ENCODE measurements at regions not wholly inside any gene's neighbourhood (a gene's known extent, or its start where the extent isn't known, plus 50 kb on each side); places are given as distances from the start of the nearest gene placed in this dataset.

GRCh38 chr2:216916956-216917650 is 57.2 kb upstream of the TNP1 start:
- DNase-seq = no peak

GRCh38 chr2:216915557-216916150 is 55.8 kb upstream of the TNP1 start:
- DNase-seq = no peak

GRCh38 chr2:216914491-216914890 is 54.6 kb upstream of the TNP1 start:
- DNase-seq = no peak

- DNase-seq = no peak
Measured at GRCh38 chr2:216911886-216912285, 52.0 kb upstream of the TNP1 start.

- peak; percentile 67 for DNase-seq
Measured at GRCh38 chr2:216911008-216911407, 51.1 kb upstream of the TNP1 start.

GRCh38 chr2:216909541-216910210 is 49.8 kb upstream of the TNP1 start:
- DNase-seq = no peak
